H9 (cell line): ENCODE measurements at regions not wholly inside any gene's neighbourhood (a gene's known extent, or its start where the extent isn't known, plus 50 kb on each side); places are given as distances from the start of the nearest gene placed in this dataset.

ENCODE experiments used
- DNase-seq: peaks from one replicate; pipeline ENCODE4 v3.0.0-alpha.2; 2017
- H2AFZ ChIP-seq: one replicate; pipeline ENCODE4 v1.6.1; 2013; ENCODE audit warnings: mild to moderate bottlenecking, low read length, control low read depth, moderate library complexity
- H2AK5ac ChIP-seq: 2 replicates; pipeline ENCODE4 v1.6.1; 2013; ENCODE audit warnings: low read length, control low read depth, mixed read lengths; ENCODE audit not compliant: insufficient read length
- H2BK120ac ChIP-seq: one replicate; pipeline ENCODE4 v1.6.1; 2013; ENCODE audit warnings: low read depth, mild to moderate bottlenecking, low read length, control low read depth, inconsistent platforms; ENCODE audit not compliant: poor library complexity, severe bottlenecking
- H2BK12ac ChIP-seq: 2 replicates; pipeline ENCODE4 v1.6.1; 2013; ENCODE audit warnings: low read length, control low read depth, mixed read lengths, low read depth; ENCODE audit not compliant: insufficient read length
- H2BK15ac ChIP-seq: 2 replicates; pipeline ENCODE4 v1.6.1; 2013; ENCODE audit warnings: low read depth, low read length, control low read depth
- H2BK20ac ChIP-seq: one replicate; pipeline ENCODE4 v1.6.1; 2013; ENCODE audit warnings: low read depth, mild to moderate bottlenecking, low read length, control low read depth, inconsistent platforms; ENCODE audit not compliant: poor library complexity, severe bottlenecking
- H2BK5ac ChIP-seq: 2 replicates; pipeline ENCODE4 v1.6.1; 2013; ENCODE audit warnings: low read length, control low read depth, mixed read lengths; ENCODE audit not compliant: insufficient read length
- H3K14ac ChIP-seq: 2 replicates; pipeline ENCODE4 v1.6.1; 2013; ENCODE audit warnings: low read length, control low read depth; ENCODE audit not compliant: insufficient read depth
- H3K18ac ChIP-seq: 2 replicates; pipeline ENCODE4 v1.6.1; 2013; ENCODE audit warnings: low read depth, mild to moderate bottlenecking, mixed read lengths, low read length, control low read depth; ENCODE audit not compliant: insufficient read length
- H3K23ac ChIP-seq: 2 replicates; pipeline ENCODE4 v1.6.1; 2013; ENCODE audit warnings: low read length, control low read depth, mixed read lengths, low read depth; ENCODE audit not compliant: insufficient read length
- H3K23me2 ChIP-seq: 2 replicates; pipeline ENCODE4 v1.6.1; 2013; ENCODE audit warnings: low read depth, mild to moderate bottlenecking, mixed read lengths, low read length, control low read depth; ENCODE audit not compliant: insufficient read length, poor library complexity, severe bottlenecking
- H3K27ac ChIP-seq: 2 replicates; pipeline ENCODE4 v1.5.1; 2013; ENCODE audit warnings: low read length, control low read depth, mixed read lengths, low read depth; ENCODE audit not compliant: insufficient read length
- H3K27me3 ChIP-seq: 2 replicates; pipeline ENCODE4 v1.6.1; 2013; ENCODE audit warnings: low read length, control low read depth, inconsistent platforms; ENCODE audit not compliant: insufficient read depth
- H3K4ac ChIP-seq: 2 replicates; pipeline ENCODE4 v1.6.1; 2013; ENCODE audit warnings: low read depth, mild to moderate bottlenecking, control low read depth, inconsistent platforms, low read length, moderate library complexity
- H3K4me1 ChIP-seq: 2 replicates; pipeline ENCODE4 v1.6.1; 2013; ENCODE audit warnings: low read length, control low read depth, inconsistent platforms; ENCODE audit not compliant: insufficient read depth
- H3K4me2 ChIP-seq: 2 replicates; pipeline ENCODE4 v1.6.1; 2013; ENCODE audit warnings: low read length, control low read depth, mixed read lengths; ENCODE audit not compliant: insufficient read length, insufficient read depth
- H3K56ac ChIP-seq: 2 replicates; pipeline ENCODE4 v1.6.1; 2013; ENCODE audit warnings: low read depth, mild to moderate bottlenecking, mixed read lengths, low read length, control low read depth; ENCODE audit not compliant: insufficient read length
- H3K79me1 ChIP-seq: 2 replicates; pipeline ENCODE4 v1.6.1; 2013; ENCODE audit warnings: low read depth, mild to moderate bottlenecking, moderate library complexity, low read length, control low read depth, inconsistent platforms; ENCODE audit not compliant: insufficient read depth, poor library complexity, severe bottlenecking
- H3K79me2 ChIP-seq: 2 replicates; pipeline ENCODE4 v1.6.1; 2013; ENCODE audit warnings: low read length, control low read depth, inconsistent platforms; ENCODE audit not compliant: insufficient read depth
- H3K9ac ChIP-seq: 2 replicates; pipeline ENCODE4 v1.6.1; 2013; ENCODE audit warnings: low read length, control low read depth, mixed read lengths; ENCODE audit not compliant: insufficient read length; ENCODE audit errors: extremely low read depth
- H3K9me3 ChIP-seq: one replicate; pipeline ENCODE4 v1.6.1; 2013; ENCODE audit warnings: low read depth, low read length, inconsistent platforms; ENCODE audit not compliant: control insufficient read depth
- H3T11ph ChIP-seq: one replicate; pipeline ENCODE4 v1.6.1; 2013; ENCODE audit warnings: mild to moderate bottlenecking, low read length, control low read depth, inconsistent platforms
- H4K20me1 ChIP-seq: one replicate; pipeline ENCODE4 v1.6.1; 2013; ENCODE audit not compliant: control insufficient read depth, insufficient read length, insufficient read depth
- H4K5ac ChIP-seq: 2 replicates; pipeline ENCODE4 v1.6.1; 2013; ENCODE audit warnings: low read depth, mild to moderate bottlenecking, mixed read lengths, low read length, control low read depth; ENCODE audit not compliant: insufficient read length
- H4K8ac ChIP-seq: replicated peaks from 2 replicates; pipeline ENCODE4 v1.6.1; 2013; ENCODE audit warnings: low read length, control low read depth, mixed read lengths, low read depth; ENCODE audit not compliant: insufficient read length
- H4K91ac ChIP-seq: 2 replicates; pipeline ENCODE4 v1.6.1; 2013; ENCODE audit warnings: low read depth, mild to moderate bottlenecking, moderate library complexity, mixed read lengths, low read length, control low read depth; ENCODE audit not compliant: insufficient read length
- H3K27ac Mint-ChIP-seq, 3 experiments: 2 replicates in 2 of 3; 3 replicates in 1 of 3; pipeline ENCODE4 v1.8.0; 2020 to 2021; ENCODE audit warnings: mixed read lengths in 3 of 3, mild to moderate bottlenecking in 1 of 3, moderate library complexity in 1 of 3
- H3K27me3 Mint-ChIP-seq: 2 replicates; pipeline ENCODE4 v1.8.0; 2021; ENCODE audit warnings: low read depth, mild to moderate bottlenecking, moderate library complexity, mixed read lengths
- H3K36me3 Mint-ChIP-seq, 3 experiments: 2 replicates in 2 of 3; 3 replicates in 1 of 3; pipeline ENCODE4 v1.8.0; 2020 to 2021; ENCODE audit warnings: low read depth in 3 of 3, mixed read lengths in 3 of 3; ENCODE audit not compliant: insufficient read depth in 1 of 3
- H3K4me1 Mint-ChIP-seq, 2 experiments: 2 replicates each; pipeline ENCODE4 v1.8.0; 2020; ENCODE audit warnings: mixed read lengths in 2 of 2
- H3K4me3 Mint-ChIP-seq, 2 experiments: 2 replicates in 1 of 2; 3 replicates in 1 of 2; pipeline ENCODE4 v1.8.0; 2020 to 2021; ENCODE audit warnings: mild to moderate bottlenecking in 2 of 2, mixed read lengths in 2 of 2, moderate library complexity in 1 of 2
- H3K9me3 Mint-ChIP-seq, 2 experiments: 2 replicates in 1 of 2; 3 replicates in 1 of 2; pipeline ENCODE4 v1.8.0; 2020; ENCODE audit warnings: mild to moderate bottlenecking in 2 of 2, mixed read lengths in 2 of 2, moderate library complexity in 1 of 2
- WGBS: extraction: QIAGEN DNeasy Blood & Tissue Kit; methylation state at CpG from one replicate; pipeline ENCODE4 v1.1.7; 2013; ENCODE audit warnings: missing lambda C conversion rate, low lambda C conversion rate, mixed read lengths; ENCODE audit not compliant: insufficient read length; ENCODE audit errors: extremely low coverage; 5-methylcytosine and 5-hydroxymethylcytosine counted together
- TF ChIP-seq, protein P1 (sequence below): fragments of 200-600 bp; sonication (generic); conservative IDR thresholded peaks from 3 replicates; pipeline ENCODE4 v1.8.0; 2021; ENCODE audit warnings: antibody characterized with exemption, mild to moderate bottlenecking

- TF ChIP-seq, protein P1, sequence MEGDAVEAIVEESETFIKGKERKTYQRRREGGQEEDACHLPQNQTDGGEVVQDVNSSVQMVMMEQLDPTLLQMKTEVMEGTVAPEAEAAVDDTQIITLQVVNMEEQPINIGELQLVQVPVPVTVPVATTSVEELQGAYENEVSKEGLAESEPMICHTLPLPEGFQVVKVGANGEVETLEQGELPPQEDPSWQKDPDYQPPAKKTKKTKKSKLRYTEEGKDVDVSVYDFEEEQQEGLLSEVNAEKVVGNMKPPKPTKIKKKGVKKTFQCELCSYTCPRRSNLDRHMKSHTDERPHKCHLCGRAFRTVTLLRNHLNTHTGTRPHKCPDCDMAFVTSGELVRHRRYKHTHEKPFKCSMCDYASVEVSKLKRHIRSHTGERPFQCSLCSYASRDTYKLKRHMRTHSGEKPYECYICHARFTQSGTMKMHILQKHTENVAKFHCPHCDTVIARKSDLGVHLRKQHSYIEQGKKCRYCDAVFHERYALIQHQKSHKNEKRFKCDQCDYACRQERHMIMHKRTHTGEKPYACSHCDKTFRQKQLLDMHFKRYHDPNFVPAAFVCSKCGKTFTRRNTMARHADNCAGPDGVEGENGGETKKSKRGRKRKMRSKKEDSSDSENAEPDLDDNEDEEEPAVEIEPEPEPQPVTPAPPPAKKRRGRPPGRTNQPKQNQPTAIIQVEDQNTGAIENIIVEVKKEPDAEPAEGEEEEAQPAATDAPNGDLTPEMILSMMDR = no peak
- H3K27ac Mint-ChIP-seq = no peak overlapping the region
- no CpG with 5 or more reads among the region's 3 CpGs for WGBS
These were observed 225.3 kb upstream of the TLE4 start for GRCh38 chr9:79346350-79347020.

More at GRCh38 chr9:79346350-79347020, 225.3 kb upstream of the TLE4 start:
- no peak overlapping the region for H2BK120ac ChIP-seq
- no peak overlapping the region for H2BK5ac ChIP-seq
- no peaks in the 10 kb centered on the region for H3K27me3 ChIP-seq
- no peak overlapping the region for H3K56ac ChIP-seq
- H3K4ac ChIP-seq = no peak overlapping the region
- H3K9me3 Mint-ChIP-seq = no peaks in the 10 kb centered on the region; a peak in 1 of 5 replicates
- no peaks in the 10 kb centered on the region for H3K79me2 ChIP-seq
- H3K4me3 Mint-ChIP-seq = no peak overlapping the region
- H3K4me1 ChIP-seq = no peaks in the 10 kb centered on the region
- no peak overlapping the region for H3K23ac ChIP-seq
- no peak overlapping the region for H2BK12ac ChIP-seq
- no peak overlapping the region for H3K27ac ChIP-seq
- H4K8ac ChIP-seq = no peak overlapping the region
- no peaks in the 10 kb centered on the region for H3K4me1 Mint-ChIP-seq
- no peak for DNase-seq
- H2AFZ ChIP-seq = no peak overlapping the region
- no peak overlapping the region for H4K91ac ChIP-seq
- no peaks in the 10 kb centered on the region for H3K27me3 Mint-ChIP-seq
- no peak overlapping the region for H2AK5ac ChIP-seq
- H4K20me1 ChIP-seq = no peaks in the 10 kb centered on the region
- H3K36me3 Mint-ChIP-seq = no peaks in the 10 kb centered on the region
- H3K9ac ChIP-seq = no peak overlapping the region
- H3K4me2 ChIP-seq = no peak overlapping the region
- no peak overlapping the region for H4K5ac ChIP-seq
- H3T11ph ChIP-seq = no peak overlapping the region
- H2BK20ac ChIP-seq = no peak overlapping the region
- H3K9me3 ChIP-seq = no peaks in the 10 kb centered on the region
- no peaks in the 10 kb centered on the region for H3K23me2 ChIP-seq
- H2BK15ac ChIP-seq = no peak overlapping the region
- no peak overlapping the region for H3K18ac ChIP-seq
- H3K79me1 ChIP-seq = no peaks in the 10 kb centered on the region
- no peak overlapping the region for H3K14ac ChIP-seq
